Panc1 (cell line): ENCODE measurements at regions not wholly inside any gene's neighbourhood (a gene's known extent, or its start where the extent isn't known, plus 50 kb on each side); places are given as distances from the start of the nearest gene placed in this dataset.

Experiments
- POLR2AphosphoS5 ChIP-seq: IDR thresholded peaks from 2 replicates; pipeline ENCODE4 v1.6.1; 2012; ENCODE audit warnings: mild to moderate bottlenecking, low read depth, low read length, moderate library complexity
- TCF7L2 ChIP-seq: IDR thresholded peaks from 2 replicates; pipeline ENCODE4 v1.6.1; 2011; ENCODE audit warnings: mild to moderate bottlenecking, low read depth, low read length, inconsistent platforms
- TF ChIP-seq, protein P1 (sequence below): fragments of 450-650 bp; IDR thresholded peaks from 2 replicates; pipeline ENCODE4 v1.5.1; 2017; ENCODE audit warnings: mild to moderate bottlenecking

DNA sequence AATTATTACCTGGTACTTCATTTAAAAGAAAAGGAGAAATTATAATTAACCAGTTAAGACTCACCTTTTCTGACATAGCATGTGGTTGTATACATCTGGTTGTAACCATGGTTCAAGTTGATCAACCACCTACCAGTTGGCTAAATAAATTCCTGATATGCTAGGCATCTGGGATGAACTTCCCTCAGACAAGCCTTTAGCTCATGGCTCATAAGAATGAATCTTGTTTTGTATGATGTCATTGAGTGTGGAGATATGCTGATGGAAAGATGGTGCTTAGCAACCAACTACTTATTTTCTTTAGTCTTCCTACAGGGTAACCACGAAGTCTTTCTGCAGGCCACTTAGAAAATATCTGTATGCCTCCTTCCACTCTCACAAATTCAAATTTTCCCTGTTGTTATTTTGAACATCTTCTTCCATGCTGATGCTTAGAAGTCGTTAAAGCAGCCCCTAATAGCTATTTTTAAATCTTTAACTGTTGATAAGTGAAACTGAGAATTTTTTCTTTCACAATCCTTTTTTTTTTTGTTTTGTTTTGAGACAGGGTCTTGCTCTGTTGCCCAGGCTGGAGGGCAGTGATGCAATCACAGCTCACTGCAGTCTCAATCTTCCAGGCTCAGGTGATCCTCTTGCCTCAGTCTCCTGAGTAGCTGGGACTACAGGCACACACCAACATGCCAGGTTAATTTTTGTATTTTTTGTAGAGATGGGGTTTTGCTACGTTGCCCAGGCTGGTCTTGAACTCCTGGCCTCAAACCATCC, 51.9 kb upstream of the PTHLH start:
- TF ChIP-seq TCF7L2 (no peak), POLR2AphosphoS5 (no peak)
- TF ChIP-seq, protein P1, sequence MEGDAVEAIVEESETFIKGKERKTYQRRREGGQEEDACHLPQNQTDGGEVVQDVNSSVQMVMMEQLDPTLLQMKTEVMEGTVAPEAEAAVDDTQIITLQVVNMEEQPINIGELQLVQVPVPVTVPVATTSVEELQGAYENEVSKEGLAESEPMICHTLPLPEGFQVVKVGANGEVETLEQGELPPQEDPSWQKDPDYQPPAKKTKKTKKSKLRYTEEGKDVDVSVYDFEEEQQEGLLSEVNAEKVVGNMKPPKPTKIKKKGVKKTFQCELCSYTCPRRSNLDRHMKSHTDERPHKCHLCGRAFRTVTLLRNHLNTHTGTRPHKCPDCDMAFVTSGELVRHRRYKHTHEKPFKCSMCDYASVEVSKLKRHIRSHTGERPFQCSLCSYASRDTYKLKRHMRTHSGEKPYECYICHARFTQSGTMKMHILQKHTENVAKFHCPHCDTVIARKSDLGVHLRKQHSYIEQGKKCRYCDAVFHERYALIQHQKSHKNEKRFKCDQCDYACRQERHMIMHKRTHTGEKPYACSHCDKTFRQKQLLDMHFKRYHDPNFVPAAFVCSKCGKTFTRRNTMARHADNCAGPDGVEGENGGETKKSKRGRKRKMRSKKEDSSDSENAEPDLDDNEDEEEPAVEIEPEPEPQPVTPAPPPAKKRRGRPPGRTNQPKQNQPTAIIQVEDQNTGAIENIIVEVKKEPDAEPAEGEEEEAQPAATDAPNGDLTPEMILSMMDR, result no peak
